ENCODE measurements at regions not wholly inside any gene's neighbourhood (a gene's known extent, or its start where the extent isn't known, plus 50 kb on each side); places are given as distances from the start of the nearest gene placed in this dataset.
"Not testable (repeated sequence)": the region's sequence is repeated elsewhere in the genome, so short reads cannot be mapped to it uniquely, and the experiment has no call there.

DNA sequence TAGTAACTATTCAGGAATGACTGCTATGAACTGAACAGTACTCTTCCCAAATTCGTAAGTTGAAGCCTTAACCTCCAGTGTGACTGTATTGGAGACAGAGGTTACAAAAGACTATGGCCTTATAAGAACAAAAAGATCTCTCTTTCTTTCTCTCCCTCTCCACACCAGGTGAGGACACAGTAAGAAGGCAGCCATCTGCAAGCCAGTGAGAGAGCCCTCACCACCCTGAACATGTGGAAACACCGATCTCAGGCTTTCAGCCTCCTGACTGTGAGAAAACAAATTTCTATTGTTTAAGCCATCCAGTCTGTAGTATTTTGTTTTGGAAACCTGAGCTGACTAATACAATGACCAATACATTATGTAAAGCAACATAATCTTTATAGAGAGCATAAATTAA lies 888.9 kb downstream of the SLITRK1 start:
- no peak for DNase-seq (ENCODE audit: low spot score)

DNA sequence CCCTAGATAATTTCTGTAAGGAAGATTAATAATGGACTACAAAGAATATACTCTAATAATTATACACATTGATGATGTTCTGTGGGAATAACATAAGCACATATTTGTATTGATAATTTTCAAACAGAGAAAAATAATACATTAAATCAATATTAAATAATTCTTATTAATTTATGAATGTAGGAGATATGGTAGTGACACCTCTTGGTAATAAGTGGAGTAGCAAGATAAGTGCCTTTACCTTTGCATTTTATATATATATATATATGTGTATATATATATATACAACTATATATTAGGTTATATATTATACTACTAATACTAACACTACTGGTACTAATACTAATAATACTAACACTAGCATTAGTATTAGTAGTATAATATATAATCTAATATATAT lies 905.8 kb downstream of the SLITRK1 start:
- no peak for DNase-seq (ENCODE audit: low spot score)

DNA sequence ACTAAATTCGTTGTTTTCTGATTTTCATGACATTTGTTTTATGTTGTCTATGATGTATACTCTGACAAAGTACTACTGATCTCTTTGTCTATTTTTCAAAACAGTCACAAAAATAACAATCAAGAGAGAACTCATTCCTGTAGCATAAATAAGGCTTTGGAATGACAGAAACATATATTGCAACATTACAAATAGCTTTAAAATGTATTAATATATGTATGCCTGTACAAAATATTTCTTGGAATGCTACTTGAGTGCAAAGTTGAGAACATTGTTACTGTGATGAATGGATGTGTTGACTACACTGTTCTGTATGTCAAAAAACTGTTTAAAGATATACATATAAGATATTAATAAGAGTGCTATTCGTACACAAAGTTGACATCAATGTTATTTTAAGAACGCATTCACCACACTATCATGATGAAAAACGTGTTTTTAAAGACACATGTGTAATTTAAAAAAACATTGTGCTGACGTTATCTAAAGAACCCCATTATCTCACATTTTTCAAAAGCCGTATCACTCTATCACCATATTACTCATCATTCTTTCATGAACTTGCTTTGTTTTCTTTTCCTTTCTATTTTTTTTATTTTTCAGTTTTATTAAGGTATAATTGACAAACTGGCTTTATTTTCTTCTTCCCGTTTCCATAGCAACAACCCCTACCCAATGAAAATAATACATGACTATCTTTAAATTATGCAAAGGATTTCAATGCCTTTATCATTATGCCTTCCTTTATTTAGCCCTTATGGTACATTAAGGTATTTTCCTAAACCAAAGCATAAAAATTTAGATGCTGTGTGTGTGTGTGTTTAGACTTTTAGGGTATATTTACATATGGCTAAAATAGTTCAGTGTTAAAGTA lies 918.8 kb downstream of the SLITRK1 start:
- DNase-seq (ENCODE audit: low spot score): no peak

DNA sequence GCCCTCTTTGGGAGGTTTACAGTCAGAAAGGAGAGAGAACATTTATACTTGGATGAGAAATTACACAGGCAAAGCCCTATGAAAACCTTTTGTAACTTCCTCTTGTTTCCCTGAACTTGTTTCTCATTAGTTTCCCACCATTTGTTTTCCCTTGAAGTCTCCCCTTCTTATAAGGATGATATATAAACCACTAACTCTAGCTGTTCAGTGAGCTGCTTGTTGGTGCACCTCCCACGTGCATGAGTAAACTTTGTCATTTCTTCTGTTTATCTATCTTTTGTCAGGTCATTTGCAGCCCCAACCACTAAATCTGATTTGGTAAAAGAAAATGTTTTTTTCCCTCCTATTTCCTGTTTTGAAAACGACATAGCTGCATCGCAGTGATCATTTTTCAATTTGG lies 919.9 kb downstream of the SLITRK1 start:
- no peak for DNase-seq (ENCODE audit: low spot score)

DNA sequence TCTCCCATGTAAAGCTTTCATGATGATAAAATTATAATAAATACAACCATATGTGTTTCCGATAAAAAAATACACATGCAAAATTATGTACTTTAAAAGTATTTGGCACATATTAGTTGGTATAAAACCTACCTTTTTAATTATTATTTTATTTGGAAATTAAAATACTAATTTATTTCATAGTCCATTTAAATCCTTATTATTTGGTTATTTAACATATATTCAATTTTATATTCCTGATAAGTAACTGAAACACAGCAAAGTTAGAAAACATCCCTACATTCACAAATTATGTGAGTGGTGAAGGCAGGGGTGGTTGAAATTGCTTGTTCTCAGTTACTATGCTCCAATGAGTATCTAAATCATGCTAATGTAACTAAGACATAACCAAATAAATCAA lies 920.5 kb downstream of the SLITRK1 start:
- no peak for DNase-seq (ENCODE audit: low spot score)

DNA sequence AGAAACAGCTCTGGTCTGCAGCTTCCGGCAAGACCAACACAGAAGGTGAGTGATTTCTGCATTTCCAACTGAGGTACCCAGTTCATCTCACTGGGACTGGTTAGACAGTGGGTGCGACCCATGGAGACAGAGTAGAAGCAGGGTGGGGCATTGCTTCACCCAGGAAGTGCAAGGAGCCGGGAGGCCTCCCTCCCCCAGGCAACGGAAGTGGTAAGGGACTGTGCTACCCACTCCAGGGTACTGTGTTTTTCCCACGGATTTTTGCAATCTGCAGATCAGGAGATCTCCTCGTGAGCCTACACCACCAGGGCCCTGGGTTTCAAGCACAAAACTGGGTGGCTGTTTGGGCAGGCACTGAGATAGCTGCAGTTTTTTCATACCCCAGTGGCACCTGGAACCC lies 929.9 kb downstream of the SLITRK1 start:
- not testable (repeated sequence) for DNase-seq (ENCODE audit: low spot score)

DNA sequence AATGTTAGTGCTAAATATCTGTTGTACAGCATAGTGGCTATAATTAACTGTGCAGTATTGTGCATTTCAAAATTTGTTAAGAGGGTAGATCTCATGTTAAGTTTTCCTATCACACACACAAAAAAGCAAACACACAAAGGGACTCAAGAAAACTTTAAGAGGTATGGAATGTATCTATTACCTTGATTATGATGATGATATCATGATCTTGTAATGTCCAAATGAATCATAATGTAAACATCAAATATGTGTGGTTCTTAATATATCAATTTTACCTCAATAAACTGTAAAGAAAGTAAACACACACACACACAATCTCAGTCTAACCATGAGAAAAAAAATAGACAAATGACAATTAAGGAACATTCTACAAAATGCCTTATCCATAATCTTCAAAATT lies 934.6 kb downstream of the SLITRK1 start:
- no peak for DNase-seq (ENCODE audit: low spot score)

DNA sequence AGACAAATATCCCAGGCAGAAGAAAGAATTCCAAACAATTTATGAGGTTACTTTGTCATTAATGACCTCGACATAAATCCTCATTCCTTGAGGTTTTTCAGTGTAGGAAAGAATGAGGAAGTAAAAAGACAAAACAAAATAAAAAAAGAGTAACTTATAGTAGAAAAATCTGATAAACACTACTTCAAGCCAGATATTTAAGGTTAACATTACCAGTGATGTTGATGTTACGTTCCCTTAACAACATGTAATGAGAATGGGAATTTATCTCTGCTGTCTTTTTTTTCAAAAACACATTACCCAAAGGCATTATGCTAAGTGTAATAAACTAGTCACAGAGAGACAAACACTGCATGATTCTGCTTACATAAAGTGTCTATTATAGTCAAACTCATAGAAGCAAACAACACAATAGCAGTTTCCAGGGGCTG lies 935.1 kb downstream of the SLITRK1 start:
- no peak for DNase-seq (ENCODE audit: low spot score)

DNA sequence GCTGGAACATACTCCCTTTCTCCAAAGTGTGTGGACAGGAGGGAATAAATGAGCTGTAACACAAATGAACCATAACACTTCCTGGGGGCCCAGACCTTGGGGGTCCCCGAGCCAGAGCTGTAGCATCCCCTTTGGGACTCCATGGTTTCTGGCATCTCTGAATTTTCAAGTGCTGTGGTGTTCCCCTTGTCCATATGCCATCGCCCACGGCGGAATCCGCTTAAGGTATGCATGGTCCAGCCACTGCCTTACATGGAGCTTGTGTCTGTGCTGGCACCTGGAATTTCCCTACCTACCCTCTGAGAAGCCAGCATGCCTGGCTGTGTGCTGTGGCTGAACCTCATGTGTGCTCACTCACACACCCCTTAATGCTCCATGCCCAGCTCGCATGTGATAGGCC lies 943.6 kb downstream of the SLITRK1 start:
- no peak for DNase-seq (ENCODE audit: low spot score)

DNA sequence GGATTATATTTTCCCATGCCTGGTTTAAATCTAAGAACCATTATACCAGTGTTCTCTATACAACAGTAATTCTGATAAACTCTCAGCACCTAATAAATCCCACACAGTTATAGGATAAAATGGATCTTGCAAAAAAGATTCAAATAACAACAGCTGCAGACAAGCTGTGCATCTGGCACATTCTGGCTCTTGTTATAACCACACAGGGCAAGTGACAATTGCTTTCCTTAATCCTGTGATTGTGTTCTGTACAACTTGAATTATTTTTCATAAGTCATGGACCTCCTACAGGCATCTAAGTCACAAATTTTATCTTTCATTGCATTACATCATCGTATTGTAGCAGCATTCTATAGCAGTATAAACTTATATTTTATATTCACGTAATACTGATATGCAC lies 948.3 kb downstream of the SLITRK1 start:
- DNase-seq (ENCODE audit: low spot score): no peak

DNA sequence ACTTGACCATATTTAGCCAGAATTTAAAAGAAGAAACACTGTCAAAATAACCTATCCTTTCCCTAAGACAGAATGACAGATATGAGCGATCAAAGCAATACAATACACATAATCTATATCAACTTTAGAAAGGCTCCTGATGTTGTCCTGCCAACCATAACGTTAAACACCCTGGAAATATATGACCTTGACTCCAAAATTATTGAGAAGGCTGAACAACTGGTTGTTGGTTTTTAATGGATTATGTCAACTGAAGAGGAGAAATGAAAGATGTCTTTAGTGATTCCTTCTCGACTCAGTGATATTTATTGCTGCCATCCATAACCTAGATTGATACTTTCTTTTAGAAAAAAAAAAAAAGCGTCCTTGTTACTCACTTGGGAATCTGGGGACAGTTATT lies 957.2 kb downstream of the SLITRK1 start:
- DNase-seq (ENCODE audit: low spot score): no peak

DNA sequence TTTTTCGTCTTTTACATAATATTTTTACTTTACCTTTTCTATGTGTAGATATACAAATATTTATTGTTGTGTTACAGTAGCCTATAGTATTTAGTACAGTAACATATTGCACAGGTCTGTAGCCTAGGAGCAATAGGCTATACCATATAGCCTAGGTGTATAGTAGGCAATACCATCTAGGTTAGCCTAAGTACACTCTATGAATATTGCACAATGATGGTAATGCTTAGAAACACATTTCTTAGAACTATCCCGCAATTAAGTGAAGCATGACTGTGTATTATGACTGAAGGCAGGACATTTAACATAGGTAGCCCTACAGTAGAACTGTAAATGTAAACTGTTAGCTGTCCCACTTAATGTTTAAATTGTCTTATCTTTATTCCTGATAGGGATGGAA lies 964.3 kb downstream of the SLITRK1 start:
- DNase-seq (ENCODE audit: low spot score): no peak

DNA sequence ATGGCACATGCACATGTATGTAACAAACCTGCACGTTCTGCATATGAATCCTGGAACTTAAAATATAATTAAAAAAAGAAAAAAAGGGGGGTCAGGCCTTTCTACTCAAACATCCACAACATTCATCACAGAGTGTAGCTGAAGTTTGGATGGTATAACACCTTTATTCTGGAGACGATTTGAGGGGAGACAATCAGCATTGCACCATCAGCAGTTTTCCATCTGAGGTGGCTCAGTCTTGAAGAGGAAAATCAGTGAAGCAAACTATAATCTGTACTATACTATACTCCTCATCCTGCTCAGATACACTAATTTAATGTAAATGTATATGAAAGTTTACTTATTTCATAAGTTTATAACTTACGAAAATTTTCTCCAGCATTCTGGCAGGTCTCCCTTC lies 969.7 kb downstream of the SLITRK1 start:
- DNase-seq (ENCODE audit: low spot score): no peak

DNA sequence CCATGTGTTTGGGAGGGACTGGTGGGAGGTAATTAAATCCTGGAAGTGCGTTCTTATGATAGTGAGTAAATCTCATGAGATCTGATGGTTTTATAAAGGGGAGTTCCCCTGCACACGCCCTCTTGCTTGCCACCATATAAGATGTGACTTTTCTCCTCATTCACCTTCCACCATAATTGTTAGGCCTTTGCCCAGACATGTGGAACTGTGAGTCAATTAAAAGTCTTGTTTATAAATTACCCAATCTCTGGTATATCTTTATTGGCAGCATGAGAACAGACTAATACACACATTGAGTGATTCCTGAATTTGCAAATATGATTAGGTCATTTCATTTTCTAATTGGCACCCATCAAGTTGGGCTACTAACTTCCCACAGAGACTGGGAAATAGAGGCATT lies 977.2 kb downstream of the SLITRK1 start:
- no peak for DNase-seq (ENCODE audit: low spot score)

DNA sequence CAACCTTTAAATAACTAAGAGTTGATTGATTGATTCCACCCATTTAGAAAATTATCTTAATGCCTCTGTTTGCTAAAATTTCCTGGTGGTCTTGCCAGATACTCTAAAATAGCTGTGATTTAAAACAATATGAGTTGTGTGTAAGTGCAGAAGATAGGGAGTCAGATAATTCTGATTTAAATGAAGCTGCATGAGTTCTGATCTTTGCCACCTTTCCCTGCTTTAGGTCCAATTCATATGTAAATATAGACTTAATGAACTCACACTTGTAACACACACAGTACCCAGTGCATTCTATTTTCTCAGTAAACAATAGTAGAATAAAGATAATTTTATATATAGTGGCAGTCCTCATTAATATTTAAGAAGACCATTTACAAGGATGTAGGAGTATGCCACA lies 981.8 kb downstream of the SLITRK1 start:
- no peak for DNase-seq (ENCODE audit: low spot score)

DNA sequence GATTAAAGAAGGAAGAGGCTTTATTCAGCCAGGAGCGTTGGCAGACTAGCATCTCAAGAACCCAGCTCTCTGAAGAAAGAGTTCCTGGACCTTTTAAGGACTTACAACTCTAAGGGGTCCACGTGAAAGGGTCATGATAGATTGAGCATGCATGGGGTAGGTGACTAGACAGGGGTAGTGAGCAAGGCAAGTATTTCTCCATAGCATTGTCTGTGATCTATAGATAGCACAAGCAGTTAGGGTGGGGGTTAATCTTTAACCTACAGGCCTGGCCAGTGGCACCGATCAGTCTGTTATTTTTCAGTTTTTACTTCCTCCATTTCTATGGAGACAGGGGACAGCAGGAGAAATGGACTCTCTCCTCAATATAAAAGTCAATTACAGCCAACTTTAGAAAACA lies 983.7 kb downstream of the SLITRK1 start:
- no peak for DNase-seq (ENCODE audit: low spot score)

DNA sequence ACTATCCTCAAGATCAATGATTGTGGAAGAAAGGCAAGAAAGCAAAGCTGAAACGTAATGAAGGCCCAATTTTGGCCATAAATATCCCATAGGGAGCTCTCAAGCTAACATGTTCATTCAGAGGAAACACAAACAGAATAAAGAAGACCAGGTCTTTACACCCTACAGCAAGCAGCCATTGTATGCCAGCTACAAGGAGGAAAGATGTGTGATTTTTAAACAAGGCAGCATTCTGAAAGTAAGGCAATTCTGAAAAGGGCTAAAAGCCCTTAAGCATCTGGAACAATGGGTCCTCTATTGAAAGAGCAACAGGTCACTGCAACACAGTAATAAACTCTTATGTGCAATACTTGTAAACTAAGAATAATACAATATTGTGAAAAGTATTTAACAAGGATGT lies 1002.4 kb downstream of the SLITRK1 start:
- no peak for DNase-seq (ENCODE audit: low spot score)

DNA sequence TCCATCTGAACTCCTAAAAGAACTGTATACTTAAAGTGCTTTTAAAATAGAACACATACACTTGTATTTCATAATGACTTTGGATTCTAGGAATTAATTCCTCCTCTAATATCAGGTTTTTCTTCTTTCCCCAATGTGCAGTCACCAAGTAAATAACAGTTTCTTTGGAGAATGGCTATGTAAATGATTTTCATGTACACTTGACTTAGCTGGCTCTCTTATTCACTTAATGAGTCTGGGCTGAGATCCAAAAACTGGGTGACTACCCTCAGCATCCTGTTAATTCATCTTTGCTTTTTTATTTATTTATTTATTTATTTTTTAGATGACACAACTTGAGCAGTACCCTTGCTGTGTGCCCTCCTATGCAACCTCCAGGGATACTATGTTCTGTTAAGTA lies 1003.7 kb downstream of the SLITRK1 start:
- no peak for DNase-seq (ENCODE audit: low spot score)

DNA sequence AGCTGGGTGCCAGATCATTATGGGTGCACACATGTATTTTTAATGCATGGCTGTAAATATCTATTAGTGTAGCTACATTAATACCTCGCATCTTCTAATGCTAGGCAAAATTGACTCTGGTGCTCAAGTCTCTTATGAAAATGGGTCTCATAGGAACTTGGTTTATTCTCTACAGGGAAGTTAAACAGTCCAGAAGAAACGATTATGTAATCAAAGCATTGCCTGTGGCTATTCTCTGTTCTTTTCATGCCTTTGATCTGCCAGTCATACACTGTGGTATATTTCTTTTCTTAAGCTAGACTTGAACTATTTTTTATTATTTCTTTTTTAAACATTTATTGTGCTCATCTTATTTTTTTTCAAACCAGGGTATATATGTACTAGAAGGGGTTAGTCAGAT lies 1015.0 kb downstream of the SLITRK1 start:
- no peak for DNase-seq (ENCODE audit: low spot score)

DNA sequence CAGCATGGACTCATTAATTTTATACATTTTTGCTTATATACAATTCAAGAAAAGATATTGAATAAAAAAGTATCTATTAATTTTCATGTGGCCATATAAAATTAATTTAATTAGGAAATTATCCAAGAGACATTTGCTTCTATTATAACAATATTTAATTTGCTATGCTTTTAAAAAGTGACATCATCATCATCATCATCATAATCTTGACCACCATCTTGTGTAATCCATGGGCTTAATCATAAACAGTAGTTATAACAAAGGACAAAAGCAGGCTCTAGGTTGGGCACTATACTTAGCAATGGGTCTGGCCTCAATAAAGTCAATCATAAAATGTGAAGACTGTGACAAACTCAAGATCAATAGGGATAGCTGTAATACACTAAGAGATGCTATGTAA lies 1031.6 kb downstream of the SLITRK1 start:
- DNase-seq (ENCODE audit: low spot score): no peak

DNA sequence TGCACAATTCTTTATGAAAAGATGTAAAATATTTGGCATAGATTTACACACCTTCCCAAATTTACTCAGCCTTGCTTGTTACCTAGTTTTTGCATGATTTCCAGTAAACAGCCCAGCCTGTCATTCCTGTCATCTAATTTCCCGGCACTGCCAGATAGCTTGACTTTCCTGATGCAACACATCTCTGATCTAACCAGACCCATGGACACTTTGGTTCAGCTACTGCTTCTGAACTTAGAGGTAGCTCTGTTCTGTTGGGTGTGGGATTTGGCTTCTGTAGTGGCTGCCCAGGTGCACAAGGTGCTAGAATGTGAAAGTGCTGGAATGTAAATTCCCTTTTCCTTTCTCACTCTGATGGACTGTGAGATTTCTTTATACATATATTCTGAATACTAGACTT lies 1033.5 kb downstream of the SLITRK1 start:
- DNase-seq (ENCODE audit: low spot score): no peak

DNA sequence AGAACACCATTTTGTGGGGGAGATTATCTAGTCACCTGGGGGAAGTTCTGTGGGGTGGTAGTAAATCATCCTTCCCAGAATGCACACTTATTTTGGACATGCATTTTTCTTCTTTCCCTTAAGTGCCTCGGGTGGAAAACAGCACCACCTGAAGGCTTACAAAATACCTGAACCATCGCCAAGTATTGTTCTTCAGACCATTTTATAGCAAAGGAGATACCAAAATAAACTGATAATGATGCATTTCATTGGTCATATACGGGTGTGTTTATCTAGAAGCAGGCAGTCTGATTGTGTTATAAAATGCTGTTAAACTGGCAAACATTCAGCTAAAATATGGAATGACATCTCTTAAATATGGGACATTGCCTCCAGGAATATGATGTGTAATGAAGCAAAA lies 1034.7 kb downstream of the SLITRK1 start:
- no peak for DNase-seq (ENCODE audit: low spot score)

DNA sequence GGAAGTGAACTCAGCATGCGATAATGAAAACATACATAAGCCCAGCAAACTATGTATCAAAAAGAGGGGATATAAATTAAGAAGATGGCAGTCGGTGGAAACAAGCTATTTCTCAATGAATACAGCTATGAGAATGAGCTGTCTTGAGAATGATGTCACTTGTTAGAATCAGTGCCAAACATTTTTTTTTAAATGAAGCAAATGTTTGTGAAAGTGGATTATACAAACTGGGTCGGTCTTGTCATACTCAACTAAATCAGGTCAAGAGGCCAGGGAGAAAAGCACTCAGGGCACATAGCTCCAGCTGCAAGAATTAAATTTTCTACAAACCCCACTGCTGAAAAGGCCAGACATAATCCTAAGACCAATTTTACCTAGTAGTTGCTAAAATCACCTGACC lies 1048.4 kb downstream of the SLITRK1 start:
- no peak for DNase-seq (ENCODE audit: low spot score)

DNA sequence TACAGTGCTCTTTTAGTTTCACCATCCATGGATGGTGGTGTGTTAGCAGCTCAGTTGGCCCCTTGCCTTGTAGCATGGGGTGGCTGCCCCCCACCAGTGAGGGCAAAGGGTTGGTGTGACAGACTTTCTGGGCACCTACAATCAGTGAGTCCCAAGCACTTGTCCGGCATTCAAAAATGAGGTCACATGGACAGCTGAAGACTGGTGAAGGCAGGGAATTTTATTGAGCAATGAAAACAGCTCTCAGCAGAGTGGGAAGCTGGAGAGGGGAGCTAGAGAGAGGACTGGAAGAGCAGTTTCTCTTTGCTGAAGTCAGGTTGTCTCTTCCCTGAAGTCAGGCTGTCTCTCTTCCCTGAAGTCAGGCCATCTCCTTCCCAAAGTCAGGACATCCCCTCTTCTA lies 1053.2 kb downstream of the SLITRK1 start:
- DNase-seq (ENCODE audit: low spot score): no peak
